ENCODE measurements at regions not wholly inside any gene's neighbourhood (a gene's known extent, or its start where the extent isn't known, plus 50 kb on each side); places are given as distances from the start of the nearest gene placed in this dataset.

DNA sequence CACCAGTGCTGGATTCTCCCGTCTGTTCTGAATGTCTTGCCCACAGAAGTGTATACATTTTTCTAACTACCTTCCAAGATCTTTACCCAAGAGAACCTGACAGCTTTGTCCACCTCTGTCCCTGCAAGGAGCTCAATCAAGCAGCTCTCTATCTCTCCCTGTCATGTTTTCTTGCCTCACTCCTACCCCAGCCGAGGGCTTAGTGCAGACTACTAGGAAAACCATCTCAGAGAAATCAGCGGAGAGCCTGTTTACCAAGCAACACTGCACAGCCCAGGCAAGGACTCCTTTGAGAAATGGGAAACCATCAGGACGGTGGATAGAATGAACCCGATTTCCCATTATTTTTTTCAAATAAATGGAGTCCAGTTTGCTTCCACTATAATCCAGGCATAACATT is 250.7 kb upstream of the JARID2 start:
- no peak overlapping the region for H3K4ac ChIP-seq (ENCODE audit: low read depth, low read length)
- peaks cover 3 to 4% of the 10 kb centered on the region in 2 experiments; a peak in 1 of 4 replicates for H3K4me1 Mint-ChIP-seq
- no CpG with 5 or more reads among the region's 5 CpGs for WGBS (ENCODE audit: extremely low coverage, insufficient read length, low lambda C conversion rate)
- H3K27me3 ChIP-seq (ENCODE audit: insufficient read depth, low read length) = no peaks in the 10 kb centered on the region
- peaks cover 0 to 5% (median 3%) of the 10 kb centered on the region in 3 experiments; a peak in 3 of 7 replicates for H3K36me3 Mint-ChIP-seq (ENCODE audit: insufficient read depth in 1 of 3, low read depth in 3 of 3)
- H3K14ac ChIP-seq (ENCODE audit: insufficient read depth, low read length) = no peak overlapping the region
- TF ChIP-seq, protein P1, sequence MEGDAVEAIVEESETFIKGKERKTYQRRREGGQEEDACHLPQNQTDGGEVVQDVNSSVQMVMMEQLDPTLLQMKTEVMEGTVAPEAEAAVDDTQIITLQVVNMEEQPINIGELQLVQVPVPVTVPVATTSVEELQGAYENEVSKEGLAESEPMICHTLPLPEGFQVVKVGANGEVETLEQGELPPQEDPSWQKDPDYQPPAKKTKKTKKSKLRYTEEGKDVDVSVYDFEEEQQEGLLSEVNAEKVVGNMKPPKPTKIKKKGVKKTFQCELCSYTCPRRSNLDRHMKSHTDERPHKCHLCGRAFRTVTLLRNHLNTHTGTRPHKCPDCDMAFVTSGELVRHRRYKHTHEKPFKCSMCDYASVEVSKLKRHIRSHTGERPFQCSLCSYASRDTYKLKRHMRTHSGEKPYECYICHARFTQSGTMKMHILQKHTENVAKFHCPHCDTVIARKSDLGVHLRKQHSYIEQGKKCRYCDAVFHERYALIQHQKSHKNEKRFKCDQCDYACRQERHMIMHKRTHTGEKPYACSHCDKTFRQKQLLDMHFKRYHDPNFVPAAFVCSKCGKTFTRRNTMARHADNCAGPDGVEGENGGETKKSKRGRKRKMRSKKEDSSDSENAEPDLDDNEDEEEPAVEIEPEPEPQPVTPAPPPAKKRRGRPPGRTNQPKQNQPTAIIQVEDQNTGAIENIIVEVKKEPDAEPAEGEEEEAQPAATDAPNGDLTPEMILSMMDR (conservative IDR thresholded peaks at IDR 0.05) = no peak
- no peaks in the 10 kb centered on the region for H3K4me1 ChIP-seq (ENCODE audit: insufficient read depth, low read length)
- no peaks in the 10 kb centered on the region for H4K20me1 ChIP-seq (ENCODE audit: control insufficient read depth, insufficient read depth, insufficient read length)
- no peaks in the 10 kb centered on the region for H3K9me3 Mint-ChIP-seq
- H2AK5ac ChIP-seq (ENCODE audit: insufficient read length, low read length) = no peak overlapping the region
- H3K27ac ChIP-seq (ENCODE audit: insufficient read length, low read depth, low read length) = no peak overlapping the region
- no peak overlapping the region for H3K56ac ChIP-seq (ENCODE audit: insufficient read length, low read depth, low read length)
- H3K79me2 ChIP-seq (ENCODE audit: insufficient read depth, low read length) = peaks cover 2% of the 10 kb centered on the region; the same call in 1 of the 2 replicates
- no peak overlapping the region for H2BK120ac ChIP-seq (ENCODE audit: low read depth, low read length, poor library complexity, severe bottlenecking)
- peaks cover 5% of the 10 kb centered on the region for H3K79me1 ChIP-seq (ENCODE audit: insufficient read depth, low read depth, low read length, poor library complexity, severe bottlenecking)
- no peak overlapping the region for H3K4me2 ChIP-seq (ENCODE audit: insufficient read depth, insufficient read length, low read length)
- H4K5ac ChIP-seq (ENCODE audit: insufficient read length, low read depth, low read length) = no peak overlapping the region
- no peaks in the 10 kb centered on the region for H3K27me3 Mint-ChIP-seq (ENCODE audit: low read depth)
- H3K18ac ChIP-seq (ENCODE audit: insufficient read length, low read depth, low read length) = no peak overlapping the region
- H3K9ac ChIP-seq (ENCODE audit: extremely low read depth, insufficient read length, low read length) = no peak overlapping the region
- no peak overlapping the region for H2BK20ac ChIP-seq (ENCODE audit: low read depth, low read length, poor library complexity, severe bottlenecking)
- no peaks in the 10 kb centered on the region for H3K9me3 ChIP-seq (ENCODE audit: control insufficient read depth, low read depth, low read length)
- no peak overlapping the region for H3K27ac Mint-ChIP-seq
- H2BK5ac ChIP-seq (ENCODE audit: insufficient read length, low read length) = no peak overlapping the region
- H2BK12ac ChIP-seq (ENCODE audit: insufficient read length, low read depth, low read length) = no peak overlapping the region
- no peak overlapping the region for H2AFZ ChIP-seq (ENCODE audit: low read length)
- H3K23me2 ChIP-seq (ENCODE audit: insufficient read length, low read depth, low read length, poor library complexity, severe bottlenecking) = no peaks in the 10 kb centered on the region
- no peak overlapping the region for H3T11ph ChIP-seq (ENCODE audit: low read length)
- no peak overlapping the region for H3K23ac ChIP-seq (ENCODE audit: insufficient read length, low read depth, low read length)
- DNase-seq = no peak
- no peak overlapping the region for H4K91ac ChIP-seq (ENCODE audit: insufficient read length, low read depth, low read length)
- no peak overlapping the region for H3K4me3 Mint-ChIP-seq
- no peak overlapping the region for H4K8ac ChIP-seq (replicated peaks; ENCODE audit: insufficient read length, low read depth, low read length)
- H2BK15ac ChIP-seq (ENCODE audit: low read depth, low read length) = no peak overlapping the region
